Sigmoid colon (tissue), 4 donors: ENCODE measurements at regions not wholly inside any gene's neighbourhood (a gene's known extent, or its start where the extent isn't known, plus 50 kb on each side); places are given as distances from the start of the nearest gene placed in this dataset.

Experiments
- EP300 ChIP-seq, 4 donors: sonication (generic); formaldehyde crosslinking; IDR thresholded peaks; one replicate each; pipeline ENCODE4 v1.6.1; 2017; ENCODE audit warnings: antibody characterized with exemption in 4 of 4
- POLR2A ChIP-seq, 2 donors: fragments of 450-650 bp; IDR thresholded peaks; one replicate each; pipeline ENCODE4 v1.6.1; 2016; ENCODE audit warnings: antibody characterized with exemption in 2 of 2, mild to moderate bottlenecking in 2 of 2, moderate library complexity in 2 of 2
- POLR2AphosphoS5 ChIP-seq, 4 donors: sonication (generic); formaldehyde crosslinking; IDR thresholded peaks; one replicate each; pipeline ENCODE4 v1.6.1; 2017; ENCODE audit warnings: antibody characterized with exemption in 4 of 4
- TF ChIP-seq, protein P1 (sequence below), 4 experiments: fragments of 450-650 bp in 3 of 4; fragments of 200-600 bp in 1 of 4; IDR thresholded peaks; one replicate each; pipeline ENCODE4 v1.5.1; 2016 to 2019; ENCODE audit warnings: antibody characterized with exemption in 4 of 4, mild to moderate bottlenecking in 3 of 4, moderate library complexity in 2 of 4

DNA sequence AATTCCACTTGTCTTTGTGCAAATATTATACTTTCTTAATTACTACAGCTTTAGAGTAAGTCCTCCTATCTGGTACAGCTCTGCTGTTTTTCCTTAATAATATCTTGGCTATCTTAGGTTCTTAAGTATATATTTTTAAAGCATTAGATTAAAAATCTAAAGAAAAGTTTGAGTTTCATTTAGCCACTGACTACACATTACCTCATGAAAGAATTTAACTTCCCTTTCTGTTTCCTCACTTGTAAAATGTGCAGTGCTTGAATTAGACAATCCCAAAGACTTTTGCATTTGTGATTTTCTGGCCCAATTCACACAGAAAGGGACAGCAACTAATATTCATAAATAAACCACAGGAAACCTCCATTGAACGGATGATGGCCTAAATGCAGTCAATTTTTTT is 126.4 kb upstream of the SAMSN1 start:
- TF ChIP-seq POLR2A (IDR thresholded peaks at IDR 0.05) (no peak), POLR2AphosphoS5 (IDR thresholded peaks at IDR 0.05) (no peak), EP300 (IDR thresholded peaks at IDR 0.05) (no peak)
- TF ChIP-seq, protein P1, sequence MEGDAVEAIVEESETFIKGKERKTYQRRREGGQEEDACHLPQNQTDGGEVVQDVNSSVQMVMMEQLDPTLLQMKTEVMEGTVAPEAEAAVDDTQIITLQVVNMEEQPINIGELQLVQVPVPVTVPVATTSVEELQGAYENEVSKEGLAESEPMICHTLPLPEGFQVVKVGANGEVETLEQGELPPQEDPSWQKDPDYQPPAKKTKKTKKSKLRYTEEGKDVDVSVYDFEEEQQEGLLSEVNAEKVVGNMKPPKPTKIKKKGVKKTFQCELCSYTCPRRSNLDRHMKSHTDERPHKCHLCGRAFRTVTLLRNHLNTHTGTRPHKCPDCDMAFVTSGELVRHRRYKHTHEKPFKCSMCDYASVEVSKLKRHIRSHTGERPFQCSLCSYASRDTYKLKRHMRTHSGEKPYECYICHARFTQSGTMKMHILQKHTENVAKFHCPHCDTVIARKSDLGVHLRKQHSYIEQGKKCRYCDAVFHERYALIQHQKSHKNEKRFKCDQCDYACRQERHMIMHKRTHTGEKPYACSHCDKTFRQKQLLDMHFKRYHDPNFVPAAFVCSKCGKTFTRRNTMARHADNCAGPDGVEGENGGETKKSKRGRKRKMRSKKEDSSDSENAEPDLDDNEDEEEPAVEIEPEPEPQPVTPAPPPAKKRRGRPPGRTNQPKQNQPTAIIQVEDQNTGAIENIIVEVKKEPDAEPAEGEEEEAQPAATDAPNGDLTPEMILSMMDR (IDR thresholded peaks at IDR 0.05) = no peak
